Breast epithelium (tissue), 3 donors: ENCODE measurements at regions not wholly inside any gene's neighbourhood (a gene's known extent, or its start where the extent isn't known, plus 50 kb on each side); places are given as distances from the start of the nearest gene placed in this dataset.

Experiments
- CTCF ChIP-seq, 3 donors: fragments of 450-650 bp; IDR thresholded peaks; one replicate each; pipeline ENCODE4 v1.5.1; 2016 to 2017; ENCODE audit warnings: antibody characterized with exemption in 3 of 3, mild to moderate bottlenecking in 3 of 3, moderate library complexity in 3 of 3
- POLR2A ChIP-seq: fragments of 450-650 bp; IDR thresholded peaks from one replicate; pipeline ENCODE4 v1.6.1; 2016; ENCODE audit warnings: antibody characterized with exemption, mild to moderate bottlenecking, moderate library complexity
- POLR2AphosphoS5 ChIP-seq, 3 donors: sonication (generic); formaldehyde crosslinking; IDR thresholded peaks; one replicate each; pipeline ENCODE4 v1.6.1; 2017; ENCODE audit warnings: antibody characterized with exemption in 3 of 3

- no peak for TF ChIP-seq POLR2A
- no peak for TF ChIP-seq CTCF (IDR thresholded peaks at IDR 0.05)
- no peak for TF ChIP-seq POLR2AphosphoS5 (IDR thresholded peaks at IDR 0.05)
These were observed 428.4 kb downstream of the TSN start for GRCh38 chr2:122183890-122184289.
